DMS114 treated with DMSO at 0.1 percent for 48 hours (cell line): ENCODE measurements at regions not wholly inside any gene's neighbourhood (a gene's known extent, or its start where the extent isn't known, plus 50 kb on each side); places are given as distances from the start of the nearest gene placed in this dataset.

ENCODE experiments used
- DNase-seq: peaks from one replicate; lab custom pipeline; 2025; ENCODE audit not compliant: unreplicated experiment; lab: John Stamatoyannopoulos, UW

- DNase-seq = no peak
Observed at GRCh38 chr18:77653792-77654191, 404.1 kb downstream of the GALR1 start.

- no peak for DNase-seq
Observed at GRCh38 chr18:77654302-77654701, 404.7 kb downstream of the GALR1 start.

- DNase-seq = no peak
Observed at GRCh38 chr18:77657651-77658298, 408.1 kb downstream of the GALR1 start.

- DNase-seq = no peak
Observed at GRCh38 chr18:77658299-77658662, 408.6 kb downstream of the GALR1 start.

GRCh38 chr18:77658751-77659448 lies 409.3 kb downstream of the GALR1 start:
- no peak for DNase-seq

GRCh38 chr18:77666613-77667012 lies 417.0 kb downstream of the GALR1 start:
- no peak for DNase-seq

GRCh38 chr18:77668219-77668618 lies 418.6 kb downstream of the GALR1 start:
- no peak for DNase-seq

GRCh38 chr18:77669331-77669730 lies 419.7 kb downstream of the GALR1 start:
- no peak for DNase-seq

- no peak for DNase-seq
Observed at GRCh38 chr18:77671456-77672167, 422.0 kb downstream of the GALR1 start.

GRCh38 chr18:77676910-77677309 lies 427.3 kb downstream of the GALR1 start:
- DNase-seq = no peak

GRCh38 chr18:77677536-77677935 lies 427.9 kb downstream of the GALR1 start:
- no peak for DNase-seq

GRCh38 chr18:77679869-77680268 lies 430.2 kb downstream of the GALR1 start:
- DNase-seq = no peak

GRCh38 chr18:77700051-77700450 lies 450.4 kb downstream of the GALR1 start:
- DNase-seq = no peak

- DNase-seq = no peak
Observed at GRCh38 chr18:77701977-77702376, 452.3 kb downstream of the GALR1 start.

GRCh38 chr18:77702686-77703085 lies 453.0 kb downstream of the GALR1 start:
- DNase-seq = peak; percentile 20

- no peak for DNase-seq
Observed at GRCh38 chr18:77705301-77705700, 455.7 kb downstream of the GALR1 start.

GRCh38 chr18:77708826-77709506 lies 459.3 kb downstream of the GALR1 start:
- no peak for DNase-seq

- no peak for DNase-seq
Observed at GRCh38 chr18:77711096-77711495, 461.4 kb downstream of the GALR1 start.

GRCh38 chr18:77714716-77715115 lies 465.1 kb downstream of the GALR1 start:
- DNase-seq = no peak

GRCh38 chr18:77716282-77716681 lies 466.6 kb downstream of the GALR1 start:
- DNase-seq = no peak

- no peak for DNase-seq
Observed at GRCh38 chr18:77733292-77733903, 483.8 kb downstream of the GALR1 start.
